Choroid plexus epithelial cell (primary cell): ENCODE measurements at regions not wholly inside any gene's neighbourhood (a gene's known extent, or its start where the extent isn't known, plus 50 kb on each side); places are given as distances from the start of the nearest gene placed in this dataset.
A peak's percentile ranks its signal among the peaks of the same experiment; 100 is the strongest.

ENCODE experiments used
- DNase-seq: peaks from one replicate; pipeline ENCODE4 v3.0.0-alpha.2; 2010; ENCODE audit warnings: low read depth
- H3K4me3 ChIP-seq: 2 replicates; pipeline ENCODE4 v1.5.1; 2011; ENCODE audit warnings: low read depth, mild to moderate bottlenecking, control low read depth, low read length, moderate library complexity
- TF ChIP-seq, protein P1 (sequence below): conservative IDR thresholded peaks from 2 replicates; pipeline ENCODE4 v1.5.1; 2011; ENCODE audit warnings: low read depth, mild to moderate bottlenecking, control low read depth, inconsistent platforms, low read length, moderate library complexity

- TF ChIP-seq, protein P1, sequence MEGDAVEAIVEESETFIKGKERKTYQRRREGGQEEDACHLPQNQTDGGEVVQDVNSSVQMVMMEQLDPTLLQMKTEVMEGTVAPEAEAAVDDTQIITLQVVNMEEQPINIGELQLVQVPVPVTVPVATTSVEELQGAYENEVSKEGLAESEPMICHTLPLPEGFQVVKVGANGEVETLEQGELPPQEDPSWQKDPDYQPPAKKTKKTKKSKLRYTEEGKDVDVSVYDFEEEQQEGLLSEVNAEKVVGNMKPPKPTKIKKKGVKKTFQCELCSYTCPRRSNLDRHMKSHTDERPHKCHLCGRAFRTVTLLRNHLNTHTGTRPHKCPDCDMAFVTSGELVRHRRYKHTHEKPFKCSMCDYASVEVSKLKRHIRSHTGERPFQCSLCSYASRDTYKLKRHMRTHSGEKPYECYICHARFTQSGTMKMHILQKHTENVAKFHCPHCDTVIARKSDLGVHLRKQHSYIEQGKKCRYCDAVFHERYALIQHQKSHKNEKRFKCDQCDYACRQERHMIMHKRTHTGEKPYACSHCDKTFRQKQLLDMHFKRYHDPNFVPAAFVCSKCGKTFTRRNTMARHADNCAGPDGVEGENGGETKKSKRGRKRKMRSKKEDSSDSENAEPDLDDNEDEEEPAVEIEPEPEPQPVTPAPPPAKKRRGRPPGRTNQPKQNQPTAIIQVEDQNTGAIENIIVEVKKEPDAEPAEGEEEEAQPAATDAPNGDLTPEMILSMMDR: no peak
- no peak overlapping the region for H3K4me3 ChIP-seq
- DNase-seq: no peak
Measured at GRCh38 chr21:24260751-24261150, 1346.5 kb downstream of the MRPL39 start.

- TF ChIP-seq, protein P1: no peak
- no peak overlapping the region for H3K4me3 ChIP-seq
- DNase-seq: no peak
Measured at GRCh38 chr21:24259241-24259640, 1348.0 kb downstream of the MRPL39 start.

DNA sequence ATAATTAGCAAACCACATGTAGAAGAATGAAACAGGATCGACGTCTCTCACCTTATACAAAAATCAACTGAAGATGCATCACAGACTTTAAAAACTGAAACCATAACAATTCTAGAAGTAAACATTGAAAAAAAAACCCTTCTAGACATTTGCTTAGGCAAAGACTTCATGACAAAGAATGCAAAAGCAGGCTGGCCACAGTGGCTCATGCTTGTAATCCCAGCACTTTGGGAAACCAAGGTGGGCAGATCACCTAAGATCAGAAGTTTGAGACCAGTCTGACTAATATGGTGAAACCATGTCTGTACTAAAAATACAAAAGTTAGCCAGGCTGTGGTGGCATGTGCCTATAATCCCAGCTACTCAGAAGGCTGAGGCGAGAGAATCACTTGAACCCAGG lies 1351.7 kb downstream of the MRPL39 start:
- TF ChIP-seq, protein P1: no peak
- H3K4me3 ChIP-seq: no peak overlapping the region
- DNase-seq: no peak

DNA sequence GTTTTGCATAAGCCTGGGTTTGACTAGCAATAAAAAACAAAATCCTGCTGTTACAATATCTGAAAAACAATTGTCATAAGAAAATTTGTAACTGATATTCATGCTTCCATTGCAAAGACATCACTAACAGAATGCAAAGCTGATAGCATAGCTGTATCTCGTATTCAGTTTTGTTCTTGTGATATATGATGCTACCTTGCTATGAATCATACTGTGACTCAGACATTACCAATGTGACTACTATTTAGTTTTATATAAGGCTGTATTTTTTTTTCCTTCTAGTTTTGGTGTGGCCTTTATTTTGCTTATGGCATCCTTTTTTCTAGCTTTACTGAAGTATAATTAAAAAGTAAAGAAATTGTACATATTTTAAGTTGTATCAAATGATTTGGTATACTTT lies 1381.8 kb downstream of the MRPL39 start:
- TF ChIP-seq, protein P1: no peak
- no peak overlapping the region for H3K4me3 ChIP-seq
- peak; percentile 1 for DNase-seq

DNA sequence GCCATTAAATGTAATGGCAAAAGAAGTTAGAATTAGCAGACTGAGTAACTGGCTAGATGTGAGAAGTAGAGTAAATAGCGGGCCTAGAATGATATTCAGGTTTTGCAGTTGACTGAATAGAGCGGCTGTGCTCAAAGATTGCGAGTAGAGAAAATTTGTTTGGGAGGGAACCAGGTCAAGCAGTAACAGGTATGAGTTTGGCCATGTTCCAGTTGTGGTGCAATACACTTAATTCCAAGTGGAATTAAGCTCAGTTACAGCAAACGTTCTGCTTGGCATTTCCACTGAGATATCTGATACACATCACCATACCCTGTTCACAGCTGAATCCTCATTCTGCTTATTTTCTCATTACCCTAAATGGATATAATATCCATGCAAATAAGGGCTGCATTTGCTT lies 1382.9 kb downstream of the MRPL39 start:
- no peak overlapping the region for H3K4me3 ChIP-seq
- no peak for DNase-seq
- TF ChIP-seq, protein P1: no peak

- DNase-seq: no peak
- H3K4me3 ChIP-seq: no peak overlapping the region
- TF ChIP-seq, protein P1: no peak
Measured at GRCh38 chr21:24223624-24224023, 1383.7 kb downstream of the MRPL39 start.

GRCh38 chr21:24222676-24223075 lies 1384.6 kb downstream of the MRPL39 start:
- no peak for DNase-seq
- TF ChIP-seq, protein P1: no peak
- H3K4me3 ChIP-seq: no peak overlapping the region
